Osteocyte (in vitro differentiated cells): ENCODE measurements at regions not wholly inside any gene's neighbourhood (a gene's known extent, or its start where the extent isn't known, plus 50 kb on each side); places are given as distances from the start of the nearest gene placed in this dataset.

Experiments used
- DNase-seq: peaks from one replicate; pipeline ENCODE4 v3.0.0; 2021; ENCODE audit warnings: mixed read lengths; ENCODE audit not compliant: unreplicated experiment; ENCODE audit errors: extremely low spot score
- H3K27ac Mint-ChIP-seq: one replicate; pipeline ENCODE4 v1.8.0; 2021; ENCODE audit warnings: mild to moderate bottlenecking, mixed read lengths; ENCODE audit not compliant: unreplicated experiment
- H3K27me3 Mint-ChIP-seq: one replicate; pipeline ENCODE4 v1.8.0; 2021; ENCODE audit warnings: mixed read lengths; ENCODE audit not compliant: unreplicated experiment
- H3K36me3 Mint-ChIP-seq: one replicate; pipeline ENCODE4 v1.8.0; 2021; ENCODE audit warnings: mixed read lengths; ENCODE audit not compliant: unreplicated experiment
- H3K4me1 Mint-ChIP-seq: one replicate; pipeline ENCODE4 v1.8.0; 2021; ENCODE audit warnings: mixed read lengths; ENCODE audit not compliant: unreplicated experiment
- H3K4me3 Mint-ChIP-seq: one replicate; pipeline ENCODE4 v1.8.0; 2021; ENCODE audit warnings: mild to moderate bottlenecking, moderate library complexity, mixed read lengths; ENCODE audit not compliant: unreplicated experiment
- H3K9me3 Mint-ChIP-seq: one replicate; pipeline ENCODE4 v1.8.0; 2021; ENCODE audit warnings: mixed read lengths; ENCODE audit not compliant: unreplicated experiment
- TF ChIP-seq, protein P1 (sequence below): fragments of 200-600 bp; sonication (generic); IDR thresholded peaks from 2 replicates; pipeline ENCODE4 v1.5.0; 2021; ENCODE audit warnings: antibody characterized with exemption, mild to moderate bottlenecking, moderate library complexity

DNA sequence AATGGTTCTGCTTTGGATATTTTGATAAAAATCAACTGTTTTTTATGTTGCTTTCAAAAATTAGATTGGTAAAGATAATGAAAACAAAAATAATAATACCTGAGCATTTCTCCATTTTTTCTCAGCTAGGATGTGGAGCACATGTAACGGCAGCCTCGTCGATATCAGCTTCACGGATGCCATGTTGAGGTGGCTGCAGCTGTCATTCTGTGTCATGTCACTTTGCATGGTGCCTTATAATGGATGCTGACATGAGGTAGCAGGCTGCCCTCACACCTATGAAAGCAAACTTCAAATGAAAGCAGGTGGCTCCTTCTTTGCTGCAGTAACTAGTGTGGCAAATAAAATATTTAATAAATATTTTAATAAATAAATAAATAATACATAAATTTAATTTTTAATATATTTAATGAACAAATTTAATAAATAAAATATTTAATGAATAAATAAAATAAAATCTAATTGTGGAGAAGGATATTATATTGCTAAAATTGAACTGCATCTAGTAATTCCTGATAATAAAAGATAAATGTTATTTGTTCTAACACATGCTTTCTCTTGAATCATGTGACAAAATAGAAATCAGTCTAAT, 955.7 kb upstream of the SLC10A2 start:
- DNase-seq, result no peak

DNA sequence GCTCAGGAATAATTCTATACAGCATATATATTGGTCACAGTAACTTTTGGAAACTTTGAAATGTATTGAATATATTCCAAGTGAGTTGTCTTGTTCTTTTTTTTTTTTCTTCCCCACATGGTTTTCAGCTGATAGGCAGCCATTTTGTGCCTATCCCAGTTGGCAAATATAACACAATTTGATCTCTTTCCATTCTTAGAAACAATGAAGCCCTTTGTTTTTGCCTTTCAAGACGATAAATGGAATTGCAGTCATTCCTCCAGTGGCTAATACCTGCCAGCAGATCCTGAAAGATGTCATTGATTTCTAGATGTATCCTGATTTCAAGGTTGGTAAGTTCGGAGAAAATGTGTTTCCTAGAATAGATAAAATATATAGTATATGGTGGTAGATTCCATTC, 951.1 kb upstream of the SLC10A2 start:
- TF ChIP-seq, protein P1, sequence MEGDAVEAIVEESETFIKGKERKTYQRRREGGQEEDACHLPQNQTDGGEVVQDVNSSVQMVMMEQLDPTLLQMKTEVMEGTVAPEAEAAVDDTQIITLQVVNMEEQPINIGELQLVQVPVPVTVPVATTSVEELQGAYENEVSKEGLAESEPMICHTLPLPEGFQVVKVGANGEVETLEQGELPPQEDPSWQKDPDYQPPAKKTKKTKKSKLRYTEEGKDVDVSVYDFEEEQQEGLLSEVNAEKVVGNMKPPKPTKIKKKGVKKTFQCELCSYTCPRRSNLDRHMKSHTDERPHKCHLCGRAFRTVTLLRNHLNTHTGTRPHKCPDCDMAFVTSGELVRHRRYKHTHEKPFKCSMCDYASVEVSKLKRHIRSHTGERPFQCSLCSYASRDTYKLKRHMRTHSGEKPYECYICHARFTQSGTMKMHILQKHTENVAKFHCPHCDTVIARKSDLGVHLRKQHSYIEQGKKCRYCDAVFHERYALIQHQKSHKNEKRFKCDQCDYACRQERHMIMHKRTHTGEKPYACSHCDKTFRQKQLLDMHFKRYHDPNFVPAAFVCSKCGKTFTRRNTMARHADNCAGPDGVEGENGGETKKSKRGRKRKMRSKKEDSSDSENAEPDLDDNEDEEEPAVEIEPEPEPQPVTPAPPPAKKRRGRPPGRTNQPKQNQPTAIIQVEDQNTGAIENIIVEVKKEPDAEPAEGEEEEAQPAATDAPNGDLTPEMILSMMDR, result no peak
- no peaks in the 10 kb centered on the region for H3K36me3 Mint-ChIP-seq
- no peak overlapping the region for H3K27ac Mint-ChIP-seq
- H3K4me3 Mint-ChIP-seq, result no peak overlapping the region
- no peak for DNase-seq
- H3K27me3 Mint-ChIP-seq, result no peaks in the 10 kb centered on the region
- no peaks in the 10 kb centered on the region for H3K9me3 Mint-ChIP-seq
- H3K4me1 Mint-ChIP-seq, result no peaks in the 10 kb centered on the region

More for the DNA sequence above, 955.7 kb upstream of the SLC10A2 start:
- TF ChIP-seq, protein P1, result no peak
- Mint-ChIP-seq H3K27me3 (no peaks in the 10 kb centered on the region), H3K4me1 (no peaks in the 10 kb centered on the region), H3K4me3 (no peak overlapping the region), H3K27ac (no peak overlapping the region), H3K36me3 (no peaks in the 10 kb centered on the region), H3K9me3 (peaks cover 12% of the 10 kb centered on the region)

DNA sequence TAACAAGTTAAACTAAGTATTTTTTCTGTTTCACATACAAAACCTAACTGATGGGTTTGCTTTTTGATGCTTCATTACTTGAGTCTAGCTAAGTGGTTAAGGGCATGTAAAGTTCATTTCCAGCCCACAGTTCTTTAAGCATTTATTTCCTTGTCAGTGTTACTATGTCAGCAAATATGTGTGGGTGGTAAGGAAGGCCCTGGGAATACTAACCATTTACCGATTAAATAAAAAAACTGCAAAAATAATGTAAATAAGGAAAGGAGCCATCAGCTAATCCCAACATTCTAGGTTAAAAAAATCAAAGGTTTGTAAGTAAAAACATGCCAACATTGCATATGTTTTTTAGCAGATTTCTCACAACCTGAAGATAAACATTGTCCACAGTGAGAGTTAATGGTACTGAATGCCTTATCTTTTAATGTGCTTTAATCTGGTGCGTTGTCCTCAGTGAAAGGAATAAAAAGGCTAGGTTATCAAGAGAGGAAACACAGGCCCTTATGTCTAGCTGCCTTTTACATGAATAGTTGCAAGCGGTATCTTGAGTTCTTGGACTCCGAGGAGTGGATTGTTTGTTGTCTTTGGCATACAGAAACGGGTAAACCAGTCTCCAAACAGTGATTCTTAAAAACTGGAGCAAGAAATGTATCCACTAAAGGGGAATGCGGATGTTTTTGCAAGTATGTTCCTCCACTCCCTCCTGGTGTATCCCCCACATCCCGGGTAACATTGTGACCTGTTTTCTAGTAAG, 949.6 kb upstream of the SLC10A2 start:
- Mint-ChIP-seq H3K36me3 (no peaks in the 10 kb centered on the region), H3K27me3 (no peaks in the 10 kb centered on the region), H3K4me1 (no peaks in the 10 kb centered on the region), H3K4me3 (no peak overlapping the region), H3K9me3 (no peaks in the 10 kb centered on the region), H3K27ac (no peak overlapping the region)
- no peak for DNase-seq
- TF ChIP-seq, protein P1, result no peak

DNA sequence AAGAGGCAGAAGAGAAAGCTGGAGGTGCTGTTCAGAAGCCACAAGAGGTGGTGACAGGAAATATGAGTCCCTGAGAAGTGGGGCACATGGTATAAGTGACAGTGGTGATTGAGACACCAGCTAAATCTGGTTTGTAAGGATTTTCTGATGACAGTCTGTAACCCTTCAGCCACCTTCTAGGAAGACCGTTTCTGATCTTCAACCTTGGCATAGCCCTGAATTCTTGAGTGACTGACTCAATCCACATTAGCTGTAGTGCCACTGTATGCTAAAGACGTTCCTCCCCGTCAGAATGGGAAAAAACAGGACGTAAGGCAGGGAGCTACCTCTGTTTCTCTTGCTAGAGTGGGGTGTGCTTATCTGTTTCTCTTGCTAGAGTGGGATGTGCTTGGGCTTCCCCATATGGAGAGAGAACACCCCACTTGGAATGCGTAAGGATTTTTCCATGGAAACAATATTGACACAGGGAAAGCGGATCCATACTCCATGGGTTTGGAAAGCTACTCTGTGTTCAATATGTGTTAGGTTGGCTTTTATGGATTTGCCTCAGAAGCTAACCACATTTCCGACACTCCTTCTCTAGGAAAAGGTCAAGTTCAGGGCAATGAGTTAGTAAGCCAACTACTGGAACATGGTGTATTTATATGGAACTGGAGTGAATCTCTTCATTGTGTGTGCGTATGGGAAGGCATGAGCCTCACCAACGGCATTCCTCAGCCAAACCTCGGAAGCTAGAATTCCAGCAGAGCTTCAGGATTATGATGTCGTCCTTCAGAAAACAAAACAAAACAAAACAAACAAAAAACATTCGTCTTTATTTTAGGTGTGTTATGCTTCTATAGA, 948.8 kb upstream of the SLC10A2 start:
- no peaks in the 10 kb centered on the region for H3K9me3 Mint-ChIP-seq
- H3K4me3 Mint-ChIP-seq, result no peak overlapping the region
- no peaks in the 10 kb centered on the region for H3K4me1 Mint-ChIP-seq
- TF ChIP-seq, protein P1, result no peak
- H3K27ac Mint-ChIP-seq, result no peak overlapping the region
- H3K36me3 Mint-ChIP-seq, result no peaks in the 10 kb centered on the region
- DNase-seq, result no peak
- no peaks in the 10 kb centered on the region for H3K27me3 Mint-ChIP-seq
